ENCODE measurements at regions not wholly inside any gene's neighbourhood (a gene's known extent, or its start where the extent isn't known, plus 50 kb on each side); places are given as distances from the start of the nearest gene placed in this dataset.

GRCh38 chr9:78563269-78563668 lies 266.3 kb downstream of the PSAT1 start:
- no peak for DNase-seq (ENCODE audit: low spot score)

GRCh38 chr9:78565481-78565880 lies 268.6 kb downstream of the PSAT1 start:
- DNase-seq (ENCODE audit: low spot score) = no peak

GRCh38 chr9:78566521-78566920 lies 269.6 kb downstream of the PSAT1 start:
- DNase-seq (ENCODE audit: low spot score) = no peak

- DNase-seq (ENCODE audit: low spot score) = peak; percentile 46
Observed at GRCh38 chr9:78566948-78567675, 270.2 kb downstream of the PSAT1 start.

- DNase-seq (ENCODE audit: low spot score) = no peak
Observed at GRCh38 chr9:78567693-78568092, 270.8 kb downstream of the PSAT1 start.

- no peak for DNase-seq (ENCODE audit: low spot score)
Observed at GRCh38 chr9:78568774-78569173, 271.8 kb downstream of the PSAT1 start.

- no peak for DNase-seq (ENCODE audit: low spot score)
Observed at GRCh38 chr9:78572266-78572665, 275.3 kb downstream of the PSAT1 start.

GRCh38 chr9:78573205-78573604 lies 276.3 kb downstream of the PSAT1 start:
- DNase-seq (ENCODE audit: low spot score) = no peak

- DNase-seq (ENCODE audit: low spot score) = no peak
Observed at GRCh38 chr9:78573669-78574068, 276.7 kb downstream of the PSAT1 start.

- no peak for DNase-seq (ENCODE audit: low spot score)
Observed at GRCh38 chr9:78574354-78575045, 277.6 kb downstream of the PSAT1 start.

GRCh38 chr9:78575081-78575480 lies 278.2 kb downstream of the PSAT1 start:
- peak; percentile 29 for DNase-seq (ENCODE audit: low spot score)

- DNase-seq (ENCODE audit: low spot score) = peak; percentile 76
Observed at GRCh38 chr9:78575771-78576170, 278.8 kb downstream of the PSAT1 start.

- DNase-seq (ENCODE audit: low spot score) = no peak
Observed at GRCh38 chr9:78577156-78577906, 280.4 kb downstream of the PSAT1 start.

- DNase-seq (ENCODE audit: low spot score) = no peak
Observed at GRCh38 chr9:78578072-78578471, 281.1 kb downstream of the PSAT1 start.

GRCh38 chr9:78582821-78583220 lies 285.9 kb downstream of the PSAT1 start:
- DNase-seq (ENCODE audit: low spot score) = no peak

GRCh38 chr9:78584589-78584988 lies 287.7 kb downstream of the PSAT1 start:
- DNase-seq (ENCODE audit: low spot score) = no peak

GRCh38 chr9:78585909-78586308 lies 289.0 kb downstream of the PSAT1 start:
- DNase-seq (ENCODE audit: low spot score) = no peak

- no peak for DNase-seq (ENCODE audit: low spot score)
Observed at GRCh38 chr9:78590068-78590467, 293.1 kb downstream of the PSAT1 start.

- no peak for DNase-seq (ENCODE audit: low spot score)
Observed at GRCh38 chr9:78592811-78593210, 295.9 kb downstream of the PSAT1 start.

- no peak for DNase-seq (ENCODE audit: low spot score)
Observed at GRCh38 chr9:78595200-78595945, 298.4 kb downstream of the PSAT1 start.

- no peak for DNase-seq (ENCODE audit: low spot score)
Observed at GRCh38 chr9:78596346-78596745, 299.4 kb downstream of the PSAT1 start.

- DNase-seq (ENCODE audit: low spot score) = no peak
Observed at GRCh38 chr9:78598120-78598519, 301.2 kb downstream of the PSAT1 start.

All from A172 (cell line).